C4-2B (cell line): ENCODE measurements at regions not wholly inside any gene's neighbourhood (a gene's known extent, or its start where the extent isn't known, plus 50 kb on each side); places are given as distances from the start of the nearest gene placed in this dataset.

Experiments used
- H3K27ac ChIP-seq: fragments of 450-650 bp; 2 replicates; pipeline ENCODE4 v1.5.1; 2017
- CTCF ChIP-seq: fragments of 450-650 bp; conservative IDR thresholded peaks from 2 replicates; pipeline ENCODE4 v1.5.1; 2017; ENCODE audit warnings: mild to moderate bottlenecking
- ZFX ChIP-seq: fragments of 450-650 bp; IDR thresholded peaks from 2 replicates; pipeline ENCODE4 v1.6.1; 2017

- H3K27ac ChIP-seq: no peak overlapping the region
- no peak for TF ChIP-seq ZFX
- no peak for TF ChIP-seq CTCF
Measured at GRCh38 chr2:59732871-59733566, 820.4 kb downstream of the BCL11A start.

DNA sequence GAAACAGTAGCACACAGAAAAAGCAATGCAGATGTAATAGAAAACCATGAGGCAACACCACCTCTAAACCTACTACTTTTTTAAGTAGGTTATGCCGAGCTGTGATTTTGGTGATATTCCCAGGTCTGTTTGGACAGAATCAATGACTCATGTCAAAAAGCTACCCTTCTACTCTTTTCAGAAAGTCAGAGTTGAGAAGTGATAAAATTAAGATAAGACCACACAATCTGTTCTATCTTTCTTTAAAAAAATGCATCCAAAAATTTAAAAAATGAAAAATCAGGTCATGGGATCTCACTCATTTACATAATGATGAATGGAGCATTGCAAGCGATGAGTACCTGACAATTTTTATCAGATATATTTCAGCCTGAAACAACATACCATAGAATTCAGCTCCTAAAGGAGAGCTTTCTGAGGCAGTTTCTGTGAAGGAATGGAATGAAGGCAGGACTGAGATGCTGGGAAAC, 826.3 kb downstream of the BCL11A start:
- no peak overlapping the region for H3K27ac ChIP-seq
- no peak for TF ChIP-seq CTCF
- no peak for TF ChIP-seq ZFX

- TF ChIP-seq CTCF (no peak), ZFX (no peak)
- H3K27ac ChIP-seq: no peak overlapping the region
Measured at GRCh38 chr2:59726228-59727120, 827.0 kb downstream of the BCL11A start.

- H3K27ac ChIP-seq: no peak overlapping the region
- TF ChIP-seq ZFX (no peak), CTCF (no peak)
Measured at GRCh38 chr2:59724746-59725145, 828.7 kb downstream of the BCL11A start.

DNA sequence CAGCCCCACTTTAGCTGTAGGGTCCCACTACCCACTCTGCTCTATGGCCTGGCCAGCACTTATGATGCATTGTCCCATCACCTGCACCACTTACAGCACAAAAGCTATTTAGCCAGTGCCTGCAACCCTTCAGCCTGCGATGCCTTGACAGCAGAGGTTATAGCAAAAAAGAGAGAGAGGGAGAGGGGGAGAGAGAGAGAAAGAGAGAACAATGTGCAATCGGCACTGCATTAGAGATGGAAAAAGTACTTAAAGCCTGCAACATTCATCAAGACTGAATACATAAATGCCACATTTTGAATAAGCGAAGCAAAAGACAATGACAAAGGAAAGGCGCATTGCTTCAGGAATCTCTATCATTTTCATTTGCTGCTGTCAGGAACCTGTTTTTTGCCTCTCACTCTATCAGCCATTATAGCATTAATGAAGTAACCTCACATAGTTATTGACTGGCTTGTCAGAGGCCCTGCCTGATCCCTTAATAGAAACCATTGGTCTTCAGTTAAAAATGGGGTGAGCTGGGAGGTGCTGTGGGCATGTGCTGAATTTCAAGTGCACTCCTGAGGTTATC, 833.1 kb downstream of the BCL11A start:
- H3K27ac ChIP-seq: no peak overlapping the region
- TF ChIP-seq ZFX (no peak), CTCF (no peak)

DNA sequence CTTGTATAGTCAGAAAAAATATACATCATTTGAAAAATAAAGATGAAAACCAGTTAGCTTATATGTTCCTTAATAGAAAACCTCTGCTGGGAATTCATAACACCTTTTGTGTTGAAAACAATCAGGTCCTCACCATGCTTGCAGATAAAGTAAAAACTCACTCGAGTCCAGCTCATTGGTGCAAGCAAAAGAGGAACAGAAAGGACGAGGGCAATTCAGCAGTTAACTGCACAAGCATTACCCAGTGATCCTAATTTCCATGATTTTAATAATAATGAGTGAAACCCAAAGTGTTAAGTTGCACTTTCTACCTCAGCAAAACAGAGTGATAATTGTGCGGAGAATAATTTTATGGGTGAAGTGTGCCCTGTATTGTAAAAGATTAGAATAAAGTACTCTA, 839.9 kb downstream of the BCL11A start:
- TF ChIP-seq ZFX (no peak), CTCF (no peak)
- H3K27ac ChIP-seq: no peak overlapping the region

DNA sequence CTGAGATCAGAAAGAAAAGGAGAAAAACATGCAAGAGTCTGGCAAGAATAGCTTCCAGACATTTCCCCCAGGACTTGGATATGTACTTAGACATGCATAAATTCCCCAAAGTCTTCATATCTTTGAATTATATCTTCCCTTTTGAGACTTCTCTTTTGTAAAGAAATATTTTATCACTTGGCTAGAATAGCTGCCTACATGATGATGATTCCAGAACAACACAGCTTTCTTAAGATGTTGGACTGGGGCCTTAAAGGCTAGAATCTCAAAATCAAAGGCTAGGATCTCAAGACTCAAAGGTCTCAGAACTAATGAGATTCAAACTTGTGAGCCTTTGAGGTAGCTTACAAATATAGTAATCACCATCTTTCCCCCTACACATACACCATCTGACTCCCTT, 842.3 kb downstream of the BCL11A start:
- H3K27ac ChIP-seq: no peak overlapping the region
- no peak for TF ChIP-seq CTCF
- TF ChIP-seq ZFX: no peak
